ENCODE measurements at regions not wholly inside any gene's neighbourhood (a gene's known extent, or its start where the extent isn't known, plus 50 kb on each side); places are given as distances from the start of the nearest gene placed in this dataset.

DNA sequence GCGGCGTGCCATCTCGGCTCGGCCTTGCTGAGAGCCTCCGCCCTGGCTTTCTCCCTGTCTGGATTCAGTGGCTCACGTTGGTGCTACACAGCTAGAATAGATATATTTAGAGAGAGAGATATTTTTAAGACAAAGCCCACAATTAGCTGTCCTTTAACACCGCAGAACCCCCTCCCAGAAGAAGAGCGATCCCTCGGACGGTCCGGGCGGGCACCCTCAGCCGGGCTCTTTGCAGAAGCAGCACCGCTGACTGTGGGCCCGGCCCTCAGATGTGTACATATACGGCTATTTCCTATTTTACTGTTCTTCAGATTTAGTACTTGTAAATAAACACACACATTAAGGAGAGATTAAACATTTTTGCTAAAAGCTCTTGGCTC lies 54.1 kb downstream of the PLXNA1 start:
- TF ChIP-seq, protein P1, sequence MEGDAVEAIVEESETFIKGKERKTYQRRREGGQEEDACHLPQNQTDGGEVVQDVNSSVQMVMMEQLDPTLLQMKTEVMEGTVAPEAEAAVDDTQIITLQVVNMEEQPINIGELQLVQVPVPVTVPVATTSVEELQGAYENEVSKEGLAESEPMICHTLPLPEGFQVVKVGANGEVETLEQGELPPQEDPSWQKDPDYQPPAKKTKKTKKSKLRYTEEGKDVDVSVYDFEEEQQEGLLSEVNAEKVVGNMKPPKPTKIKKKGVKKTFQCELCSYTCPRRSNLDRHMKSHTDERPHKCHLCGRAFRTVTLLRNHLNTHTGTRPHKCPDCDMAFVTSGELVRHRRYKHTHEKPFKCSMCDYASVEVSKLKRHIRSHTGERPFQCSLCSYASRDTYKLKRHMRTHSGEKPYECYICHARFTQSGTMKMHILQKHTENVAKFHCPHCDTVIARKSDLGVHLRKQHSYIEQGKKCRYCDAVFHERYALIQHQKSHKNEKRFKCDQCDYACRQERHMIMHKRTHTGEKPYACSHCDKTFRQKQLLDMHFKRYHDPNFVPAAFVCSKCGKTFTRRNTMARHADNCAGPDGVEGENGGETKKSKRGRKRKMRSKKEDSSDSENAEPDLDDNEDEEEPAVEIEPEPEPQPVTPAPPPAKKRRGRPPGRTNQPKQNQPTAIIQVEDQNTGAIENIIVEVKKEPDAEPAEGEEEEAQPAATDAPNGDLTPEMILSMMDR (conservative IDR thresholded peaks at IDR 0.05; ENCODE audit: low read depth, low read length): no peak
- DNase-seq (ENCODE audit: low read depth): no peak
- H3K4me3 ChIP-seq (ENCODE audit: low read depth, low read length): no peak overlapping the region

DNA sequence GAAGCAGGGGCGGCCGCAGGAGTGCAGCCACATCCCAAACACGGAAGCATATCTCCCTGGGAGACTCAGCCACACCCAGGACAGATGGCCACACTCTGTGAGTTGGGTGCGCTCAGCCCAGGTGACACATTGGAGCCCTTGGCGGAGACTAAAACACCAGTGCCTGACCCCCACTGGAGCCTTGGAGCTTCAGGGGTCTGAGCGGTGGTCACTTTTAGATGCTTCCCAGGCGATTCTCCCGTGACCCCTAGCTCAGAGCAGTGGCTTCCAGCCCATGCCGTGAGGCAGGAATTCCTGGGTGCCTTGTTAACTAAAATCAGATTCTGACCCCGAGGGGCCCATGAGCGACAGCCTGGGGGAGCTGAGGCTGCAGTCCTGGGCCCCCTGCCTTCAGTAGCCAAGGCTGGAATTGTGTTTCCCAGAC lies 54.5 kb downstream of the PLXNA1 start:
- TF ChIP-seq, protein P1 (conservative IDR thresholded peaks at IDR 0.05; ENCODE audit: low read depth, low read length): no peak
- DNase-seq (ENCODE audit: low read depth): no peak
- H3K4me3 ChIP-seq (ENCODE audit: low read depth, low read length): no peak overlapping the region

DNA sequence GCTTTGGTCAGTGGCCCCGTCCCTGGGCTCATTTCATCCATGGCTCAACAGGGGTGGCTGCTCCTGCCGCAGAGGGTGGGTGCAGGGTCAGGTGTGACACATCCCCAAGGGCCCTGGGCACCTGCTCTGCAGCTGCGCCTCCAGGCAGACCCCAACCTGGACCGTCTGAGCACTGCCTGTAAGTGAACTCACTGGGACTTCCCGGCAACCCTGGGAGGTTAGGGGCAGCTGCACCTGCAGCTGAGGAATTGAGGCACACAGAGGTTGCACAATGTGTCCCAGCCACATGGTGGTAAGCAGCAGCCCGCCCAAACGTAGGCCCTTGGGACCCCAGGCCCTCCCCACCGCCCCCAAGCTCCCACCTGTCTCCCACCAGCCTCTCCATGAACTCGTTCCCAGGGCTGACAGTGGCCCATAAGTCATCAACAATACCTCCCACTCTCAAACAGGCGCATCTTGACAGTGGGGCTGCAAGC lies 55.1 kb downstream of the PLXNA1 start:
- DNase-seq (ENCODE audit: low read depth): no peak
- TF ChIP-seq, protein P1 (conservative IDR thresholded peaks at IDR 0.05; ENCODE audit: low read depth, low read length): no peak
- H3K4me3 ChIP-seq (ENCODE audit: low read depth, low read length): no peak overlapping the region

DNA sequence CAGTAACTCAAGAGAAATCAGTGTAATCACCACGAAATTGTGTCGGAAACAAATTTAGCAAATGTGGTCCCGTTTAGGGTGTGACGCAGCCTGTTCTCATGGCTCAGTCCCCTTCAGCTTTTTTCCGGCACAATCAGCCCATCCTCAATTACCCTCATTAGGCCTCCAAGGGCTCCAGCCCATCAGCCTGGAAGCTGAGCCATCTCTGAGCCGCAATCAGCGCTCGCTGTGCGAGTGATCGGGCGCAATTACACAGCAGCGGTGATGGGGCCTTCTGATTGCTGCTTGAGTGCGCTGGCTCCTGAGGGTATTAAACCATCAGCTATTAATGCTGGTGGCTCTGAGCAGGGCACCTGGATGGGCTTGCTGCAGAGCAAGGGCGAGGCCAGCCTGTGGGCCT lies 55.6 kb downstream of the PLXNA1 start:
- no peak for DNase-seq (ENCODE audit: low read depth)
- TF ChIP-seq, protein P1 (conservative IDR thresholded peaks at IDR 0.05; ENCODE audit: low read depth, low read length): no peak

DNA sequence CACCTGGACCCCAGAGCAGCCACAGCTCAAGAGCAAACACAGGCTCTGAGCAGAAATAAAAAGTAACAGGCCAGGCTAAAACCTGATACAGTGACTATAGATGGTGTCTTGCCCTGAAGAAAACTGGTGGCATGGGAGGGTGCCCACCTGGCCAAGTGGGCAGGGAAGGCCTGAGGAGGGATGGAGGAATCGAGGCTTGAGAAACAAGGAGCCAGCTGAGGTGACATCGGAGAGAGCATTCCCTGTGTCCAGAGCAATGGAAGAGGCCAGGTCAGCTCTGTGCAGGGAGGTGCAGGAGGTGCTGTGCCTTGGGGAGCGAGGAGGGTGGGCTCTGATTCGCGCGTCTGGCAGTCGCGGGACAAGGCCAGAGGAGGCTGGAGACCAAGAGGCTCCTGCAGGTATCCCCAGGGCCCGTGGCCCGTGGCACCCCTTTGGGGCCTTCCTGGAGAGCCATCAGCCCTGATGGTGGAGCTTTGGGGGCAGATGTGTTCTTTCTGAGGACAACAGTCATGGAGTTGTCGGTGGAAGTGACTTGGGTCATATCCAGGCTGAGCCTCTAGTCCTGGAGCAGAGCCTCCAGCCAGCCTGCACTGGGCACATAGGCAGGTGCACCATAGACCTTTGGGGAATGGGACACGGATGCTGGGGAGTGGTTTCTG lies 56.1 kb downstream of the PLXNA1 start:
- no peak overlapping the region for H3K4me3 ChIP-seq (ENCODE audit: low read depth, low read length)
- DNase-seq (ENCODE audit: low read depth): no peak
- TF ChIP-seq, protein P1 (conservative IDR thresholded peaks at IDR 0.05; ENCODE audit: low read depth, low read length): no peak

More for the DNA sequence above, 55.6 kb downstream of the PLXNA1 start:
- H3K4me3 ChIP-seq (ENCODE audit: low read depth, low read length): no peak overlapping the region

DNA sequence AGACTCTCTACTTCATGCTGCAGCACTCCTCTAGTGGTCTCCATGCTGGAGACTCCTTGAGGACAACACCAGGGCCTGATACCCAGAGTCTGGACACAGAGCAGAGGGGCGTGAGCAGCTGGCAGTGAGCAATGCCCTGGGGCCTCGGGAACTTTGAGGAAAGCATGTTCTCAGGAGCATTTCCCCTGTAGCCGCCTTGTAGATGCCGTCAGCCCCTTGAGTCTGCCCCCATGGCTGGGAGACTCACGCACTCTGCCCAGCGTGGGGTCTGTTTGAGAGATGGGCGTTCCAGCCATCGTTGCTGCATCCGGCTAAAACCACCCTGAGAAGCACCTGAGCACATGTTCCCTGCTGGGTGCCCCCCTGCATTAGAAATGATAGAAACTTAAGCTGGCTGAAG lies 56.8 kb downstream of the PLXNA1 start:
- TF ChIP-seq, protein P1 (conservative IDR thresholded peaks at IDR 0.05; ENCODE audit: low read depth, low read length): no peak
- DNase-seq (ENCODE audit: low read depth): no peak
- no peak overlapping the region for H3K4me3 ChIP-seq (ENCODE audit: low read depth, low read length)

DNA sequence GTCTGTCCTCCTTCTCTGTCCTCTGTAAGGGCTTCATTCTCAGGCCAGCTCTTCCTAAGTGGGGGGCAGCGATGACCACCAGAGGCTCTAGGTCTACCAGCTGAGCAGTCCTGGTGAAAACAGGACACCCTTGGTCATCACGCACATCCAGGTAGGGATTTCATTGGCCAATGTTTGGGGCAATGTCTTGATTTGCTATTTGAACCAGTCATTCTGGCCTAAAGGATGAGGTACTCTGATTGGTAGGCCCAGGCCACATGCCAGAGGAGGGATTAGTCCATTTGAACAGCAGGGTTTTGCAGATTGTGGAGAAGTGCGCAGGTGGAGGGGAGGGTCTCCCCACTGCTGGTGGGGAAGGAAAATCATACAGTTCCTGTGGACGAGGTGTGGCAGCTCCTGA lies 57.3 kb downstream of the PLXNA1 start:
- TF ChIP-seq, protein P1 (conservative IDR thresholded peaks at IDR 0.05; ENCODE audit: low read depth, low read length): no peak
- no peak for DNase-seq (ENCODE audit: low read depth)
- no peak overlapping the region for H3K4me3 ChIP-seq (ENCODE audit: low read depth, low read length)
